ENCODE measurements at regions not wholly inside any gene's neighbourhood (a gene's known extent, or its start where the extent isn't known, plus 50 kb on each side); places are given as distances from the start of the nearest gene placed in this dataset.

- Histone ChIP-seq H3K79me2 (ENCODE audit: insufficient read depth, low read length) (no peaks in the 10 kb centered on the region), H3K27ac (ENCODE audit: low read depth, low read length) (no peak overlapping the region), H3K9me2 (replicated peaks; ENCODE audit: insufficient read depth, low read length) (no peaks in the 10 kb centered on the region), H3F3A (ENCODE audit: insufficient read depth) (no peaks in the 10 kb centered on the region), H3K4me2 (ENCODE audit: low read depth, low read length, poor library complexity, severe bottlenecking) (no peak overlapping the region), H3K9me3 (ENCODE audit: insufficient read depth, low read length) (no peaks in the 10 kb centered on the region), H4K20me1 (ENCODE audit: low read depth, low read length) (no peaks in the 10 kb centered on the region), H3K36me3 (ENCODE audit: low read length) (no peaks in the 10 kb centered on the region), H3K27me3 (ENCODE audit: low read length) (no peaks in the 10 kb centered on the region), H3K4me3 (ENCODE audit: insufficient read depth, low read length, poor library complexity, severe bottlenecking) (no peak overlapping the region), H3K9ac (ENCODE audit: low read length) (no peak overlapping the region), H2AFZ (ENCODE audit: low read depth, low read length, severe bottlenecking) (no peak overlapping the region)
- no peak for TF ChIP-seq CTCF (IDR thresholded peaks at IDR 0.05; ENCODE audit: insufficient read depth, low read length, poor library complexity, severe bottlenecking)
- TF ChIP-seq EZH2phosphoT487 (conservative IDR thresholded peaks at IDR 0.05; ENCODE audit: low read length): no peak
Observed at GRCh38 chr14:62462988-62463387, 582.3 kb downstream of the KCNH5 start.

GRCh38 chr14:62468946-62469345 lies 576.3 kb downstream of the KCNH5 start:
- no peak overlapping the region for H3K4me2 ChIP-seq (ENCODE audit: low read depth, low read length, poor library complexity, severe bottlenecking)
- H3K36me3 ChIP-seq (ENCODE audit: low read length): no peaks in the 10 kb centered on the region
- H3K27me3 ChIP-seq (ENCODE audit: low read length): no peaks in the 10 kb centered on the region
- H3K9ac ChIP-seq (ENCODE audit: low read length): no peak overlapping the region
- no peaks in the 10 kb centered on the region for H3K9me2 ChIP-seq (replicated peaks; ENCODE audit: insufficient read depth, low read length)
- TF ChIP-seq EZH2phosphoT487 (conservative IDR thresholded peaks at IDR 0.05; ENCODE audit: low read length): no peak
- no peak for TF ChIP-seq CTCF (IDR thresholded peaks at IDR 0.05; ENCODE audit: insufficient read depth, low read length, poor library complexity, severe bottlenecking)
- H3K79me2 ChIP-seq (ENCODE audit: insufficient read depth, low read length): no peaks in the 10 kb centered on the region
- H3F3A ChIP-seq (ENCODE audit: insufficient read depth): no peaks in the 10 kb centered on the region
- H4K20me1 ChIP-seq (ENCODE audit: low read depth, low read length): no peaks in the 10 kb centered on the region
- no peaks in the 10 kb centered on the region for H3K9me3 ChIP-seq (ENCODE audit: insufficient read depth, low read length)
- no peak overlapping the region for H3K27ac ChIP-seq (ENCODE audit: low read depth, low read length)
- no peak overlapping the region for H3K4me3 ChIP-seq (ENCODE audit: insufficient read depth, low read length, poor library complexity, severe bottlenecking)
- no peak overlapping the region for H2AFZ ChIP-seq (ENCODE audit: low read depth, low read length, severe bottlenecking)

- H3K79me2 ChIP-seq (ENCODE audit: insufficient read depth, low read length): no peaks in the 10 kb centered on the region
- no peaks in the 10 kb centered on the region for H3K36me3 ChIP-seq (ENCODE audit: low read length)
- H3K9me3 ChIP-seq (ENCODE audit: insufficient read depth, low read length): no peaks in the 10 kb centered on the region
- no peaks in the 10 kb centered on the region for H3K27me3 ChIP-seq (ENCODE audit: low read length)
- no peak overlapping the region for H2AFZ ChIP-seq (ENCODE audit: low read depth, low read length, severe bottlenecking)
- H3K27ac ChIP-seq (ENCODE audit: low read depth, low read length): no peak overlapping the region
- H3K9me2 ChIP-seq (replicated peaks; ENCODE audit: insufficient read depth, low read length): no peaks in the 10 kb centered on the region
- no peak for TF ChIP-seq EZH2phosphoT487 (conservative IDR thresholded peaks at IDR 0.05; ENCODE audit: low read length)
- TF ChIP-seq CTCF (IDR thresholded peaks at IDR 0.05; ENCODE audit: insufficient read depth, low read length, poor library complexity, severe bottlenecking): no peak
- H3K4me3 ChIP-seq (ENCODE audit: insufficient read depth, low read length, poor library complexity, severe bottlenecking): no peak overlapping the region
- H3K9ac ChIP-seq (ENCODE audit: low read length): no peak overlapping the region
- no peak overlapping the region for H3K4me2 ChIP-seq (ENCODE audit: low read depth, low read length, poor library complexity, severe bottlenecking)
- no peaks in the 10 kb centered on the region for H3F3A ChIP-seq (ENCODE audit: insufficient read depth)
- no peaks in the 10 kb centered on the region for H4K20me1 ChIP-seq (ENCODE audit: low read depth, low read length)
Observed at GRCh38 chr14:62470935-62471334, 574.3 kb downstream of the KCNH5 start.

All from SU-DHL-6 (cell line).